Astrocyte (in vitro differentiated cells and primary cell): ENCODE measurements at regions not wholly inside any gene's neighbourhood (a gene's known extent, or its start where the extent isn't known, plus 50 kb on each side); places are given as distances from the start of the nearest gene placed in this dataset.

Source experiments
- DNase-seq: peaks from one replicate; pipeline ENCODE4 v3.0.0-alpha.2; 2010; ENCODE audit warnings: low read depth
- FAIRE-seq: peaks from 2 replicates; lab custom pipeline; 2011; peaks lifted over from hg19 to GRCh38; lab: Jason Lieb, UNC
- H2AFZ ChIP-seq: 2 replicates; pipeline ENCODE4 v1.6.0; 2012; ENCODE audit warnings: low read depth, low read length, inconsistent platforms
- H3K27ac ChIP-seq: 2 replicates; pipeline ENCODE4 v1.5.1; 2011; ENCODE audit warnings: low read depth, low read length, inconsistent platforms
- H3K27me3 ChIP-seq: 2 replicates; pipeline ENCODE4 v1.6.0; 2011; ENCODE audit warnings: low read length, inconsistent platforms; ENCODE audit not compliant: insufficient read depth
- H3K36me3 ChIP-seq: 2 replicates; pipeline ENCODE4 v1.5.1; 2011; ENCODE audit warnings: low read length, inconsistent platforms; ENCODE audit not compliant: insufficient read depth
- H3K4me1 ChIP-seq: 2 replicates; pipeline ENCODE4 v1.5.1; 2011; ENCODE audit warnings: low read length, inconsistent platforms; ENCODE audit not compliant: insufficient read depth
- H3K4me2 ChIP-seq: 2 replicates; pipeline ENCODE4 v1.6.0; 2012; ENCODE audit warnings: low read length, inconsistent platforms
- H3K4me3 ChIP-seq: 2 replicates; pipeline ENCODE4 v1.5.1; 2011; ENCODE audit warnings: low read depth, mild to moderate bottlenecking, low read length, inconsistent platforms; ENCODE audit not compliant: insufficient read depth
- H3K79me2 ChIP-seq: 2 replicates; pipeline ENCODE4 v1.6.0; 2012; ENCODE audit warnings: mild to moderate bottlenecking, low read length, inconsistent platforms; ENCODE audit not compliant: insufficient read depth
- H3K9ac ChIP-seq: 2 replicates; pipeline ENCODE4 v1.6.0; 2012; ENCODE audit warnings: mild to moderate bottlenecking, low read length, inconsistent platforms
- H3K9me3 ChIP-seq: 2 replicates; pipeline ENCODE4 v1.5.1; 2012; ENCODE audit warnings: low read depth, mild to moderate bottlenecking, low read length, inconsistent platforms; ENCODE audit not compliant: insufficient read depth
- H4K20me1 ChIP-seq: 2 replicates; pipeline ENCODE4 v1.6.0; 2012; ENCODE audit warnings: low read length, inconsistent platforms; ENCODE audit not compliant: insufficient read depth
- H3K27ac Mint-ChIP-seq: one replicate; pipeline ENCODE4 v1.8.0; 2021; ENCODE audit warnings: mild to moderate bottlenecking, mixed read lengths; ENCODE audit not compliant: unreplicated experiment
- H3K27me3 Mint-ChIP-seq: one replicate; pipeline ENCODE4 v1.8.0; 2021; ENCODE audit warnings: low read depth, mixed read lengths; ENCODE audit not compliant: unreplicated experiment
- H3K36me3 Mint-ChIP-seq: one replicate; pipeline ENCODE4 v1.8.0; 2021; ENCODE audit warnings: low read depth, mixed read lengths; ENCODE audit not compliant: unreplicated experiment
- H3K4me1 Mint-ChIP-seq: one replicate; pipeline ENCODE4 v1.8.0; 2021; ENCODE audit warnings: low read depth, mixed read lengths; ENCODE audit not compliant: unreplicated experiment
- H3K4me3 Mint-ChIP-seq: one replicate; pipeline ENCODE4 v1.8.0; 2021; ENCODE audit warnings: mild to moderate bottlenecking, moderate library complexity, mixed read lengths; ENCODE audit not compliant: unreplicated experiment
- H3K9me3 Mint-ChIP-seq: one replicate; pipeline ENCODE4 v1.8.0; 2021; ENCODE audit warnings: mild to moderate bottlenecking, mixed read lengths; ENCODE audit not compliant: unreplicated experiment
- EZH2 ChIP-seq: IDR thresholded peaks from 2 replicates; pipeline ENCODE4 v1.6.1; 2012; ENCODE audit warnings: mild to moderate bottlenecking, low read length, inconsistent platforms; ENCODE audit not compliant: insufficient read depth
- TF ChIP-seq, protein P1 (sequence below): IDR thresholded peaks from 2 replicates; pipeline ENCODE4 v1.5.1; 2011; ENCODE audit warnings: low read depth, mild to moderate bottlenecking, inconsistent platforms, low read length, moderate library complexity; ENCODE audit not compliant: insufficient read depth

DNA sequence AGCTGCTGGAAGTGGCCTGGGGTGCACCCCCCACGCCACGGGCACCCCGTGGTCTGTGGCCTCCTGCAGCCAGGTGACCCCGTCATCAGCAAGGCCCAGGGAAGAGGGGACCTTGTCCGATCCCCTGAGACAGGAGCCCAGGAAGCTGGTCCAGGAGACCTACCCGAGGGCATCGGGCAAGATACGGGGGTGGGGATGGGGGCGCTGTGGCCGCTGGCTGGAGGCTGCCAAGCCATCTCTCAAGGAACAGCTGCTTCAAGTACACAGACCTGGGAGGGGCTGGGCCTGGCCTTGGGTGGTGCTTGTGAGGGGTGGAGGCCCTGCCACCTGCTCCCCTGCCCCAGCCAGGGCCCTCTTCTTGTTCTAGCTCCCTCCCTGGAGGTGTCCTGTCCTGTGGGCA lies 1272.1 kb downstream of the BRD1 start:
- H3K4me3 Mint-ChIP-seq = no peak overlapping the region
- Histone ChIP-seq H3K27ac (no peak overlapping the region), H3K9ac (no peak overlapping the region), H3K36me3 (no peaks in the 10 kb centered on the region), H3K4me1 (no peaks in the 10 kb centered on the region), H3K79me2 (no peaks in the 10 kb centered on the region), H4K20me1 (no peaks in the 10 kb centered on the region), H3K4me3 (no peak overlapping the region), H3K27me3 (no peaks in the 10 kb centered on the region), H3K4me2 (no peak overlapping the region), H2AFZ (no peak overlapping the region), H3K9me3 (no peaks in the 10 kb centered on the region)
- H3K9me3 Mint-ChIP-seq = no peaks in the 10 kb centered on the region
- peaks cover 4% of the 10 kb centered on the region for H3K4me1 Mint-ChIP-seq
- no peak overlapping the region for H3K27ac Mint-ChIP-seq
- DNase-seq (no peak), FAIRE-seq (no peak)
- TF ChIP-seq, protein P1, sequence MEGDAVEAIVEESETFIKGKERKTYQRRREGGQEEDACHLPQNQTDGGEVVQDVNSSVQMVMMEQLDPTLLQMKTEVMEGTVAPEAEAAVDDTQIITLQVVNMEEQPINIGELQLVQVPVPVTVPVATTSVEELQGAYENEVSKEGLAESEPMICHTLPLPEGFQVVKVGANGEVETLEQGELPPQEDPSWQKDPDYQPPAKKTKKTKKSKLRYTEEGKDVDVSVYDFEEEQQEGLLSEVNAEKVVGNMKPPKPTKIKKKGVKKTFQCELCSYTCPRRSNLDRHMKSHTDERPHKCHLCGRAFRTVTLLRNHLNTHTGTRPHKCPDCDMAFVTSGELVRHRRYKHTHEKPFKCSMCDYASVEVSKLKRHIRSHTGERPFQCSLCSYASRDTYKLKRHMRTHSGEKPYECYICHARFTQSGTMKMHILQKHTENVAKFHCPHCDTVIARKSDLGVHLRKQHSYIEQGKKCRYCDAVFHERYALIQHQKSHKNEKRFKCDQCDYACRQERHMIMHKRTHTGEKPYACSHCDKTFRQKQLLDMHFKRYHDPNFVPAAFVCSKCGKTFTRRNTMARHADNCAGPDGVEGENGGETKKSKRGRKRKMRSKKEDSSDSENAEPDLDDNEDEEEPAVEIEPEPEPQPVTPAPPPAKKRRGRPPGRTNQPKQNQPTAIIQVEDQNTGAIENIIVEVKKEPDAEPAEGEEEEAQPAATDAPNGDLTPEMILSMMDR = no peak
- no peak for TF ChIP-seq EZH2
- peaks cover 26% of the 10 kb centered on the region for H3K27me3 Mint-ChIP-seq
- H3K36me3 Mint-ChIP-seq = no peaks in the 10 kb centered on the region

GRCh38 chr22:48554893-48555572 lies 1272.6 kb downstream of the BRD1 start:
- H3K36me3 ChIP-seq = no peaks in the 10 kb centered on the region
- Mint-ChIP-seq H3K27me3 (peaks cover 26% of the 10 kb centered on the region), H3K27ac (no peak overlapping the region), H3K4me3 (no peak overlapping the region), H3K9me3 (no peaks in the 10 kb centered on the region), H3K4me1 (peaks cover 4% of the 10 kb centered on the region), H3K36me3 (no peaks in the 10 kb centered on the region)
- H3K27ac ChIP-seq = no peak overlapping the region
- H3K4me1 ChIP-seq = no peaks in the 10 kb centered on the region
- no peak overlapping the region for H3K4me2 ChIP-seq
- FAIRE-seq (no peak), DNase-seq (peak; percentile 7)
- no peak overlapping the region for H2AFZ ChIP-seq
- H3K4me3 ChIP-seq = no peak overlapping the region
- H3K27me3 ChIP-seq = no peaks in the 10 kb centered on the region
- TF ChIP-seq EZH2 = no peak
- TF ChIP-seq, protein P1 = peak; percentile 3
- no peaks in the 10 kb centered on the region for H3K79me2 ChIP-seq
- H3K9me3 ChIP-seq = no peaks in the 10 kb centered on the region
- no peak overlapping the region for H3K9ac ChIP-seq
- H4K20me1 ChIP-seq = no peaks in the 10 kb centered on the region

GRCh38 chr22:48553694-48554308 lies 1273.9 kb downstream of the BRD1 start:
- H4K20me1 ChIP-seq = no peaks in the 10 kb centered on the region

More at GRCh38 chr22:48553694-48554308, 1273.9 kb downstream of the BRD1 start:
- Histone ChIP-seq H3K9me3 (no peaks in the 10 kb centered on the region), H3K4me2 (no peak overlapping the region), H3K4me1 (no peaks in the 10 kb centered on the region), H3K9ac (no peak overlapping the region), H3K79me2 (no peaks in the 10 kb centered on the region), H2AFZ (no peak overlapping the region), H3K36me3 (no peaks in the 10 kb centered on the region), H3K4me3 (no peak overlapping the region), H3K27ac (no peak overlapping the region), H3K27me3 (no peaks in the 10 kb centered on the region)
- Mint-ChIP-seq H3K27me3 (peaks cover 30% of the 10 kb centered on the region), H3K36me3 (no peaks in the 10 kb centered on the region), H3K4me3 (no peak overlapping the region), H3K27ac (no peak overlapping the region), H3K9me3 (no peaks in the 10 kb centered on the region), H3K4me1 (peaks cover 4% of the 10 kb centered on the region)
- FAIRE-seq = no peak
- no peak for DNase-seq
- TF ChIP-seq EZH2 = no peak
- TF ChIP-seq, protein P1 = no peak
